OCI-LY1 (cell line): ENCODE measurements at regions not wholly inside any gene's neighbourhood (a gene's known extent, or its start where the extent isn't known, plus 50 kb on each side); places are given as distances from the start of the nearest gene placed in this dataset.
"Not testable (repeated sequence)": the region's sequence is repeated elsewhere in the genome, so short reads cannot be mapped to it uniquely, and the experiment has no call there.

Source experiments
- CTCF ChIP-seq: fragments of 200-600 bp; sonication (generic), shearing (Covaris generic); IDR thresholded peaks from 2 replicates; pipeline ENCODE4 v1.5.1; 2017; ENCODE audit warnings: mild to moderate bottlenecking, antibody characterized with exemption, low read length, moderate library complexity, mixed read lengths
- EZH2 ChIP-seq: fragments of 200-600 bp; sonication (generic), shearing (Covaris generic); IDR thresholded peaks from 2 replicates; pipeline ENCODE4 v1.8.0; 2017; ENCODE audit warnings: borderline replicate concordance, mixed run types, mild to moderate bottlenecking, antibody characterized with exemption, low read length, moderate library complexity, mixed read lengths

- not testable (repeated sequence) for TF ChIP-seq CTCF, EZH2
These were observed 470.4 kb upstream of the ADGRL3 start for GRCh38 chr4:60729764-60730163.
